GM18858 (cell line): ENCODE measurements at regions not wholly inside any gene's neighbourhood (a gene's known extent, or its start where the extent isn't known, plus 50 kb on each side); places are given as distances from the start of the nearest gene placed in this dataset.
A peak's percentile ranks its signal among the peaks of the same experiment; 100 is the strongest.

ENCODE experiments used
- ATAC-seq: cut with Tn5 transposase; IDR thresholded peaks from one replicate; pipeline ENCODE4 v1.9.1; 2021; ENCODE audit not compliant: unreplicated experiment

- ATAC-seq: no peak
Measured at GRCh38 chr7:123401295-123401694, 133.1 kb downstream of the IQUB start.

- ATAC-seq: no peak
Measured at GRCh38 chr7:123400196-123400595, 134.2 kb downstream of the IQUB start.

GRCh38 chr7:123398921-123399320, 135.5 kb downstream of the IQUB start:
- ATAC-seq: no peak

- no peak for ATAC-seq
Measured at GRCh38 chr7:123397746-123398338, 136.6 kb downstream of the IQUB start.

DNA sequence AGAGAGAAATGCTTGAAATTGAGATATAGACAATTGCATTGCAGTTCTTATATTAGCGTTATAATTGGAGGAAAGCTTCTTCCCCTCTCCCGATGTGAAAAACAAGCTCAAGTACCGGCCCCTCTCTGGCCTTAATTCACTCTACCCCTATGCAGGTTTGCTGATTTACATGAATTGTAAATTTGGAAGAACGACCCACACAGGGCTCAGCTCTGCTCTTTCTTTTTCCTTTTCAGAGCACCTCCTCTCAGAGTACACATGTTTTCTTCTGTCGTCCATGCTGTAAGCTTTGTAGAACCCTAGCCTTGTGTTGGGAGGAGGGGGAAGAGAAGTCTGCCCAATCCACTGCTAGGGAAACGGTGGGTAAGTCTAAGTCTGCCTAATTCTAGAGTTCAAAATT, 140.8 kb downstream of the IQUB start:
- ATAC-seq: no peak

- ATAC-seq: no peak
Measured at GRCh38 chr7:123372368-123372767, 162.0 kb downstream of the IQUB start.

DNA sequence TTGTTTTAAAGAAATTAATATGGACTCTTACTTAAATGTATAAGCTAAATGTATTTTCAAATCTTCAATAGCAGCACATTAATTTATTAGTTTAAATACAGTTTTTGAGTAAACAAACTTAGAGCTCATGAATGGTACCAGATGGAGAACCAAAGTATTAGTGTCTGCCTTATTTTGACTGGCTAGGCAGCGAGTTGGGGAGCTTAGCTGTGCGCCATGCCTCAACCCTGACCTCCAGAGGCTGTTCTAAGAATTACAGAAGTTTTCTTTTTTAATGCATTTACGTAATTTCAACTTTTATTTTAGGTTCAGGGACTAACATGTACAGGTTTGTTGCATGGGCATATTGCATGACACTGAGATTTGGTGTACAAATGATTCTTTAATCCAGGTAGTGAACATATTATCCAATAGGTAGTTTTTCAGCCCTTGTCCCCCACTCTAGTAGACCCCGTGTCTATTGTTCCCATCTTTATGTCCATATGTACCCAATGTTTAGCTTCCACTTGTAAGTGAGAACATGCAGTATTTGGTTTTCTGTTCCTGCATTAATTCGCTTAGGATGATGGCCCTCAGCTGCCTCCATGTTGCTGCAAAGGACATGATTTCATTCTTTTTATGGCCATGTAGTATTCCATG, 166.8 kb downstream of the IQUB start:
- ATAC-seq: peak; percentile 91

- no peak for ATAC-seq
Measured at GRCh38 chr7:123367031-123367430, 167.3 kb upstream of the SLC13A1 start.

- ATAC-seq: no peak
Measured at GRCh38 chr7:123366626-123367025, 166.9 kb upstream of the SLC13A1 start.

GRCh38 chr7:123360631-123361030, 160.9 kb upstream of the SLC13A1 start:
- no peak for ATAC-seq

DNA sequence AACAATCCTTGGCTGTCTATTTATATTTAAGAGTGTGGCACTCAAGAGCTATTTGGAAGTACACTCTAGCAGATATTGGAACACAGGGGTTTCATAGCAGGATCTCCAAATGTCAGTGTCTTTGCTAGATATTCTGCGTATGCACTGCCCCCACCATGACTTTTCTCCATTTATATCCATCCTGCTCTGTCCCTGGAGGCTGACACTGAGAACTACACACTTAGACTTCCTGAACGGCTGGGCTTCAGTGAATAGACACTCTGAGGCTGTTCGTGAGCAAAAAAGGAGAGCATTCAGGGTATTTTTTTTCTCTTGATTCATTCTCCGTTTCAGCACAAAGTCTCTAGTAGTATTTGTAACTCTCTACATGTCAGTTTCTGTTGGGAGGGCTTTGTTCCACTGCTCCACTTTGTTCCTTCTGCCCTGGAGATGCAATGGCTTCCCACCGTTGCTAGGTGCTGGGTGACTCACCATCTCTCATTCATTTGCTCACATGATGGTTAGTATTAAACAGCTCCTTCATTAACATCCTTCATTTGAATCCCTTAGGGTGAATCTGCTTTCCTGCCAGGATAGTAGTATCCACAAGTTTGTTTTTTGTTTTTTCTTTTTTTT, 155.9 kb upstream of the SLC13A1 start:
- no peak for ATAC-seq

DNA sequence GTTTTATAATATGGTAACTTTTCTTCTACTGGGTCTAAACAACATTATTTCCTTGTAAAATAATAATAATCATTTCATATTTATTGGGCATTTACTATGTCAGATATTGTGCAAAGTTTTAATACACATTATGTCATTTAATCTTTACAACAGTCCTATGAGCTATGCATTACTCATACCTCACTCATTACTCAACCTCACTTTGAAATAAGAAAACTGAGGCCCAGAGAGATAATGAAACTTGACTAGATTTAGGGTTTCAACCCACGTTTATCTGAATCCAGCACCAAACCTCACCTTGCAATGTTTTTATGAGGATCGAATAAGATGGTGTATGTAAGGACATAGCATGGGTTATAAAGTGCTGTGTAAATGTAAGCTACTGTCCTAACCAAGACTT, 153.2 kb upstream of the SLC13A1 start:
- ATAC-seq: no peak

GRCh38 chr7:123351516-123352505, 152.0 kb upstream of the SLC13A1 start:
- no peak for ATAC-seq

- no peak for ATAC-seq
Measured at GRCh38 chr7:123351027-123351426, 151.3 kb upstream of the SLC13A1 start.

DNA sequence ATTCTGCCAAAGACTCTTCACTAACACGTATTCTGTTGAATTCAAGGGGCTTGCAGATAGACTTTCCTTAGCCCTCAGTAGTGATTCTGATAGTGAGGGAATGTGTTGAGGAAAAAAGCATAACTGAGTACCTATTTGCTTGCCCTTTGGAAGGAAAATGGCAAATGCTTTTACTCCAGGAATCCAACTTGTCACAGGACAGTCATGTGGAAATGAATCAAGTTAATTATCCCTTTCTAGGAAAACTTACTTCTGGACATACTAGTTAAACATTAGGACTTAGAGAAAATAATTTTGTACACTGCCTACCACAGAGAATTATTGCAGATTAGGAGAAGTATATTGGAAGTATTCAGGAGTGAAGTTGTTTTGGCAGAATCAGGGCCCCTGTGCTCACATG, 148.9 kb upstream of the SLC13A1 start:
- ATAC-seq: no peak

- ATAC-seq: no peak
Measured at GRCh38 chr7:123346766-123347165, 147.0 kb upstream of the SLC13A1 start.

DNA sequence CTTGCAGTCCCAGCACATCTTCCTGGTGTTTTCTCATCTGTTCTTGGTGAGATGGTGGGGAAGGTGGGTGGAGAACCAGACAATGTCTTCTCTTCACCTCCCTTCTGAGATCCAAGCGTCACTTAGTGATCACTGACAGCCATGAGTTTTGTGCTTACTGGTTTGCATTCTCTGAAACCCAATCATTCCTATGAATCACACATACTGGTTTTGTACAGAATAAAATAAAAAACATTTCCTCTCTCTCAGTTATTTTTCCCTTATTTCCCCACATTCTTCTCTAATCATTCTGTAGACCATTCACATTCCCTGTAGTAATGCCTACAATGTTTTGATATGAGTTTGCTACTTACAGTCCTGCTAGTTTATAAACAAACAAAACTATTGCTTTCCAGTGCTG, 143.8 kb upstream of the SLC13A1 start:
- ATAC-seq: no peak

DNA sequence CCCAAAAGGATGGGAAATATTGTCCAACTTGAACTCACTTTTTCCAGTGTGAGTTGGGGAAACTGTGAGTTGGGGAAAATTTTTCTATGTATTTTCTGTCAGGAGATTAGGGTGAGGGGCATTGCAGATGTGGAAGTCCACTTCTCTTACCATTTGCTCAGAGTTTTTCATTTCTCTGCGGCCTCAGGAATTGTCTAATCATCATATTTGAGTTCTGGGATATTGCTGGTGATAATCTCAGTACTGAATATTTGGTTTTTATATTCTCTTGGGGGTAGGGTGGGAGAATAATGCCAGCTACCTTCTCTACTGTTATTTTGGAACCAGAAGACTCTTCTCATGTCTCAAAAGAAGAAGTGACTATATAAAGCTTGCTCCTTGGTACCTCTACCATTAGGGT, 141.3 kb upstream of the SLC13A1 start:
- ATAC-seq: no peak

DNA sequence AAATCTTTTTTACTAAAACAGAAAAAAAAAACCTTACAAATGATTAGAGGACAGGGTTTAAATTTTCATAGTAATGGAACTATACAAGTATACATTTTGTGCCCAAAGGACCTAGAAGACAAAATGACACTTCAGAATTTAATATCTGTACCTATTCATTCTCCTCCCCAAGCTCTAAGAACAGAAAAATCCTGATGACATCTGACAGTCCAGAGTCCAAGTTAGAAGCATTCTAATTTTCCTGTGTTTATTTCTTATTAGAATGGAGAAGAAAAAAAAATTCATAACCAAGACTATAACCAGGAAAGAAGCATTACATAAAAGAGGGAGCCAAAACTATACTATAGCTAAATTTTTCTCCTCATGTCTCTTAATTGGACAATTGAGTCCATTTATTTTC, 138.9 kb upstream of the SLC13A1 start:
- ATAC-seq: no peak

- no peak for ATAC-seq
Measured at GRCh38 chr7:123329988-123330643, 130.3 kb upstream of the SLC13A1 start.

DNA sequence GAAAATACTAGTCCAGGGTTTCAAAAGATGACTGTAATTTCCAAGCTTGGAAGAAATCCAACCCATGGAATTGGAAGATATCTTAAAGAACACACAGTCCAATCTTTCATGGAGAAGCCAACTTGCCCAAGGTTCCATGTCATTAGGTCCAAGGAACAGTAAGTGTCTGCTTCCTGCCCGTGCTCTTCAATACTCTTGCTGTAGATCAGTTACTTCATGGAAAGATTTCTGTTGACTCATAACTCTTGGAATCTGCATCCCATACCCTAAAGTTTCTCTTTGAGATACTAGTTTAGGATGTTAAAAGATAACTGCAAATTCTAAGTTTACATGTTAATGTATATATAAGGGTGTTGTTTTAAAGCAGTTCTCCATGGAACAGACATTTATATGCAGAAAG, 127.9 kb upstream of the SLC13A1 start:
- no peak for ATAC-seq
